K562 (cell line): ENCODE measurements at regions not wholly inside any gene's neighbourhood (a gene's known extent, or its start where the extent isn't known, plus 50 kb on each side); places are given as distances from the start of the nearest gene placed in this dataset.

ENCODE experiments used
- ATAC-seq: fragments of 200-7000 bp; cut with Tn5 transposase; 3 replicates; pipeline ENCODE4 v1.9.1; 2020; ENCODE audit warnings: moderate library complexity
- BruUV-seq: library from RNA; stranded (reverse); fragments of 400-500 nt; replicated peaks from 2 replicates; lab custom pipeline; 2021; lab: Mats Ljungman, UMichigan
- CTCF ChIA-PET: fragments of 300-600 bp; formaldehyde crosslinking; extraction: SDS; loops from one replicate; lab custom pipeline; 2021; ENCODE audit warnings: low intra/inter-chr PET ratio; lab: Yijun Ruan, JAX
- POLR2A ChIA-PET: fragments of 300-600, 350-650 bp; sonication (Branson Sonifier 250); formaldehyde crosslinking; extraction: SDS; loops from one replicate; lab custom pipeline; 2021; ENCODE audit warnings: antibody characterized with exemption, inconsistent platforms; lab: Yijun Ruan, JAX
- DNase-seq, 4 experiments: peaks; one replicate each; pipeline versions ENCODE4 v3.0.0 to v3.0.0-alpha.2; 2011 to 2018; ENCODE audit warnings: low spot score in 3 of 4, mixed read lengths in 3 of 4; ENCODE audit errors: extremely low read depth in 1 of 4
- FAIRE-seq: peaks from 2 replicates; lab custom pipeline; 2011; peaks lifted over from hg19 to GRCh38; lab: Jason Lieb, UNC
- H2AFZ ChIP-seq: 2 replicates; pipeline ENCODE4 v1.6.0; 2011; ENCODE audit warnings: low read depth, low read length, control low read depth, inconsistent platforms
- H3K27ac ChIP-seq: fragments of 200-600 bp; 3 replicates; pipeline ENCODE4 v1.8.0; 2011; ENCODE audit warnings: low read depth, mild to moderate bottlenecking, control low read depth, inconsistent platforms, low read length, moderate library complexity, mixed read lengths; ENCODE audit errors: extremely low read depth
- H3K27me3 ChIP-seq, 2 experiments: fragments of 300-600 bp in 1 of 2; 2 replicates in 1 of 2; 3 replicates in 1 of 2; pipeline versions ENCODE4 v1.6.0 to v1.8.0; 2011; ENCODE audit warnings: inconsistent platforms in 2 of 2, low read length in 2 of 2, mild to moderate bottlenecking in 1 of 2, mixed read lengths in 1 of 2, moderate library complexity in 1 of 2; ENCODE audit not compliant: control insufficient read depth in 2 of 2, insufficient read depth in 2 of 2
- H3K36me3 ChIP-seq: fragments of 300-600 bp; 3 replicates; pipeline ENCODE4 v1.8.0; 2011; ENCODE audit warnings: mild to moderate bottlenecking, low read length, inconsistent platforms; ENCODE audit not compliant: control insufficient read depth, insufficient read depth
- H3K4me1 ChIP-seq, 2 experiments: fragments of 200-600 bp in 1 of 2; replicated peaks in 1 of 2; 2 replicates in 1 of 2; 3 replicates in 1 of 2; pipeline versions ENCODE4 v1.5.1 to v1.8.0; 2011; ENCODE audit warnings: inconsistent platforms in 2 of 2, low read length in 2 of 2, mild to moderate bottlenecking in 1 of 2, mixed read lengths in 1 of 2, moderate library complexity in 1 of 2; ENCODE audit not compliant: control insufficient read depth in 2 of 2, insufficient read depth in 2 of 2
- H3K4me2 ChIP-seq: 2 replicates; pipeline ENCODE4 v1.6.1; 2011; ENCODE audit warnings: low read length, control low read depth, inconsistent platforms, mixed read lengths; ENCODE audit not compliant: insufficient read depth
- H3K4me3 ChIP-seq: fragments of 200-600 bp; sonication (generic), shearing (Covaris generic); 2 replicates; pipeline ENCODE4 v1.5.1; 2016; ENCODE audit warnings: control low read depth, inconsistent platforms
- H3K79me2 ChIP-seq: fragments of 200-600 bp; 3 replicates; pipeline ENCODE4 v1.8.0; 2011; ENCODE audit warnings: low read length, inconsistent platforms; ENCODE audit not compliant: control insufficient read depth, insufficient read depth
- H3K9ac ChIP-seq, 2 experiments: 2 replicates each; pipeline versions ENCODE4 v1.6.0 to v1.6.1; 2011; ENCODE audit warnings: low read depth in 2 of 2, low read length in 2 of 2, control low read depth in 1 of 2, inconsistent platforms in 1 of 2, mild to moderate bottlenecking in 1 of 2, mixed read lengths in 1 of 2; ENCODE audit not compliant: insufficient read depth in 1 of 2
- H3K9me1 ChIP-seq: one replicate; pipeline ENCODE4 v1.6.0; 2011; ENCODE audit warnings: inconsistent platforms, mild to moderate bottlenecking, low read length, moderate library complexity; ENCODE audit not compliant: control insufficient read depth, insufficient read depth
- H3K9me3 ChIP-seq: replicated peaks from 2 replicates; pipeline ENCODE4 v1.5.1; 2011; ENCODE audit warnings: low read depth, low read length, inconsistent platforms; ENCODE audit not compliant: control insufficient read depth, insufficient read depth
- H4K20me1 ChIP-seq: replicated peaks from 2 replicates; pipeline ENCODE4 v1.6.1; 2011; ENCODE audit warnings: low read length, inconsistent platforms, mixed read lengths; ENCODE audit not compliant: control insufficient read depth, insufficient read depth
- NCOA6 ChIP-seq: fragments of 450-650 bp; IDR thresholded peaks from 2 replicates; pipeline ENCODE4 v1.6.1; 2017; ENCODE audit warnings: mild to moderate bottlenecking
- SAP30 ChIP-seq: fragments of 200-600 bp; sonication (generic); IDR thresholded peaks from 2 replicates; pipeline ENCODE4 v1.6.1; 2012; ENCODE audit warnings: borderline replicate concordance, low read depth, mild to moderate bottlenecking, moderate library complexity, low read length, control low read depth, inconsistent platforms; ENCODE audit not compliant: insufficient read depth, poor library complexity, severe bottlenecking
- TFE3 ChIP-seq: fragments of 450-650 bp; formaldehyde crosslinking; IDR thresholded peaks from 2 replicates; pipeline ENCODE4 v1.4.0; 2020; ENCODE audit warnings: mild to moderate bottlenecking, mixed read lengths
- ZNF699 ChIP-seq: fragments of 250-450 bp; sonication (Bioruptor Pico); IDR thresholded peaks from 2 replicates; pipeline ENCODE4 v1.8.0; 2021; ENCODE audit warnings: mild to moderate bottlenecking, moderate library complexity; ENCODE audit not compliant: insufficient replicate concordance
- ZNF766 ChIP-seq: fragments of 200-800 bp; sonication (Bioruptor generic); conservative IDR thresholded peaks from 2 replicates; pipeline ENCODE4 v1.6.1; 2016; ENCODE audit warnings: missing genetic modification characterization, missing compliant biosample characterization
- WGBS: fragments of 100-300 bp; shearing (Covaris generic); methylation state at CpG from one replicate; pipeline ENCODE4 v1.1.6; 2016; ENCODE audit warnings: low coverage, mixed read lengths; ENCODE audit not compliant: insufficient coverage; ENCODE audit errors: missing lambda C conversion rate; 5-methylcytosine and 5-hydroxymethylcytosine counted together
- in situ Hi-C: fragments of 300-500 bp; cut with MboI; formaldehyde crosslinking; loops from 4 replicates; pipeline ENCODE4 v1.15.0; 2018; ENCODE audit warnings: inconsistent platforms, mixed read lengths
- intact Hi-C: fragments of 100-400 bp; cut with micrococcal nuclease; formaldehyde crosslinking; loops from 2 replicates; pipeline ENCODE4 v1.14.2; 2022

- in situ Hi-C loops = no loop called here
Observed at GRCh38 chr15:54803987-54804386, 392.8 kb downstream of the RSL24D1 start.

More at GRCh38 chr15:54803987-54804386, 392.8 kb downstream of the RSL24D1 start:
- no peak for ATAC-seq
- no TSS peak for BruUV-seq
- no peak for FAIRE-seq
- no peaks in the 10 kb centered on the region for H4K20me1 ChIP-seq
- CTCF ChIA-PET = no interaction called here
- no peaks in the 10 kb centered on the region for H3K9me1 ChIP-seq
- no peaks in the 10 kb centered on the region for H3K79me2 ChIP-seq
- no peak overlapping the region for H3K27ac ChIP-seq
- H3K36me3 ChIP-seq = no peaks in the 10 kb centered on the region
- intact Hi-C loops = no loop called here
- WGBS = 0% methylated on average over 1 of the region's 1 CpG
- no peak overlapping the region for H3K4me3 ChIP-seq
- H3K4me2 ChIP-seq = no peak overlapping the region
- H3K9me3 ChIP-seq = no peaks in the 10 kb centered on the region; the same call in 1 of the 2 replicates
- H3K27me3 ChIP-seq = no peaks in the 10 kb centered on the region
- H2AFZ ChIP-seq = no peak overlapping the region
- H3K9ac ChIP-seq = no peak overlapping the region
- TF ChIP-seq TFE3 (CRISPR knock-in tag) = peak; percentile 13; the same call in 1 of the 2 replicates
- no peak for TF ChIP-seq ZNF699
- TF ChIP-seq ZNF766 (CRISPR knock-in tag) = no peak
- no peak for TF ChIP-seq SAP30
- TF ChIP-seq NCOA6 = no peak
- H3K4me1 ChIP-seq = no peaks in the 10 kb centered on the region
- no peak for DNase-seq
- POLR2A ChIA-PET = no interaction called here
